Liver (tissue), 8 donors: ENCODE measurements at regions not wholly inside any gene's neighbourhood (a gene's known extent, or its start where the extent isn't known, plus 50 kb on each side); places are given as distances from the start of the nearest gene placed in this dataset.
A peak's percentile ranks its signal among the peaks of the same experiment; 100 is the strongest.

Experiments used
- DNase-seq: peaks from one replicate; pipeline ENCODE4 v3.0.0-alpha.2; 2017; ENCODE audit warnings: low spot score
- H3K27ac ChIP-seq, 2 donors: one replicate each; pipeline ENCODE4 v1.7.0; 2013; ENCODE audit warnings: inconsistent platforms in 2 of 2, low read length in 2 of 2, control low read depth in 1 of 2, low read depth in 1 of 2, mild to moderate bottlenecking in 1 of 2
- H3K27me3 ChIP-seq, 4 donors: one replicate each; pipeline versions ENCODE4 v1.6.1 to v1.7.0; 2013; ENCODE audit warnings: low read length in 3 of 4, inconsistent platforms in 1 of 4, mild to moderate bottlenecking in 1 of 4, moderate library complexity in 1 of 4; ENCODE audit not compliant: control insufficient read depth in 4 of 4, insufficient read depth in 4 of 4
- H3K36me3 ChIP-seq, 4 donors: one replicate each; pipeline versions ENCODE4 v1.6.1 to v1.7.0; 2013; ENCODE audit warnings: low read length in 3 of 4, mild to moderate bottlenecking in 3 of 4, low read depth in 1 of 4, moderate library complexity in 1 of 4; ENCODE audit not compliant: control insufficient read depth in 4 of 4, insufficient read depth in 3 of 4
- H3K4me1 ChIP-seq, 4 donors: one replicate each; pipeline versions ENCODE4 v1.6.1 to v1.7.0; 2013; ENCODE audit warnings: low read length in 3 of 4, mild to moderate bottlenecking in 3 of 4, moderate library complexity in 1 of 4; ENCODE audit not compliant: control insufficient read depth in 4 of 4, insufficient read depth in 4 of 4
- H3K4me3 ChIP-seq, 3 donors: one replicate each; pipeline versions ENCODE4 v1.6.1 to v1.7.0; 2013; ENCODE audit warnings: low read length in 3 of 3, control low read depth in 1 of 3, low read depth in 1 of 3, mild to moderate bottlenecking in 1 of 3
- H3K9ac ChIP-seq, 2 donors: one replicate each; pipeline ENCODE4 v1.7.0; 2013; ENCODE audit warnings: low read length in 2 of 2, mild to moderate bottlenecking in 2 of 2, moderate library complexity in 2 of 2, control low read depth in 1 of 2, low read depth in 1 of 2
- H3K9me3 ChIP-seq, 4 donors: one replicate each; pipeline versions ENCODE4 v1.6.1 to v1.7.0; 2013; ENCODE audit warnings: low read length in 3 of 4; ENCODE audit not compliant: control insufficient read depth in 4 of 4
- EGR1 ChIP-seq, 2 donors: IDR thresholded peaks; 2 replicates each; pipeline ENCODE4 v1.6.1; 2016 to 2018; ENCODE audit warnings: antibody characterized with exemption in 2 of 2, low read depth in 2 of 2
- FOXA1 ChIP-seq: IDR thresholded peaks from 2 replicates; pipeline ENCODE4 v1.6.1; 2016; ENCODE audit warnings: antibody characterized with exemption
- FOXA2 ChIP-seq: IDR thresholded peaks from 2 replicates; pipeline ENCODE4 v1.6.1; 2016; ENCODE audit warnings: antibody characterized with exemption
- GABPA ChIP-seq, 2 donors: IDR thresholded peaks in 1 of 2; conservative IDR thresholded peaks in 1 of 2; 2 replicates each; pipeline ENCODE4 v1.6.1; 2016; ENCODE audit warnings: antibody characterized with exemption in 2 of 2, mild to moderate bottlenecking in 1 of 2, moderate library complexity in 1 of 2
- HNF4A ChIP-seq, 2 donors: conservative IDR thresholded peaks; 2 replicates each; pipeline ENCODE4 v1.6.1; 2016; ENCODE audit warnings: antibody characterized with exemption in 2 of 2, mild to moderate bottlenecking in 2 of 2
- HNF4G ChIP-seq: IDR thresholded peaks from 2 replicates; pipeline ENCODE4 v1.6.1; 2016; ENCODE audit warnings: antibody characterized with exemption
- JUND ChIP-seq, 2 donors: IDR thresholded peaks; 2 replicates each; pipeline ENCODE4 v1.6.1; 2016; ENCODE audit warnings: antibody characterized with exemption in 2 of 2
- MAX ChIP-seq: IDR thresholded peaks from 2 replicates; pipeline ENCODE4 v1.6.1; 2016; ENCODE audit warnings: antibody characterized with exemption
- NR2F2 ChIP-seq: IDR thresholded peaks from 2 replicates; pipeline ENCODE4 v1.6.1; 2016; ENCODE audit warnings: antibody characterized with exemption
- RAD21 ChIP-seq, 2 donors: IDR thresholded peaks; 2 replicates each; pipeline ENCODE4 v1.6.1; 2016; ENCODE audit warnings: antibody characterized with exemption in 2 of 2, mild to moderate bottlenecking in 2 of 2
- RXRA ChIP-seq, 2 donors: IDR thresholded peaks; 2 replicates each; pipeline ENCODE4 v1.6.1; 2017 to 2018; ENCODE audit warnings: antibody characterized with exemption in 2 of 2, mild to moderate bottlenecking in 1 of 2
- SP1 ChIP-seq: IDR thresholded peaks from 2 replicates; pipeline ENCODE4 v1.6.1; 2018; ENCODE audit warnings: antibody characterized with exemption, mild to moderate bottlenecking
- TAF1 ChIP-seq: conservative IDR thresholded peaks from 2 replicates; pipeline ENCODE4 v1.6.1; 2016; ENCODE audit warnings: antibody characterized with exemption, mild to moderate bottlenecking
- YY1 ChIP-seq: IDR thresholded peaks from 2 replicates; pipeline ENCODE4 v1.6.1; 2016; ENCODE audit warnings: antibody characterized with exemption, mild to moderate bottlenecking
- ZBTB33 ChIP-seq: IDR thresholded peaks from 2 replicates; pipeline ENCODE4 v1.6.1; 2016; ENCODE audit warnings: antibody characterized with exemption
- WGBS: extraction: QIAGEN DNeasy Blood & Tissue Kit; methylation state at CpG from one replicate; pipeline ENCODE4 v1.1.7; 2013; 5-methylcytosine and 5-hydroxymethylcytosine counted together
- TF ChIP-seq, protein P1 (sequence below): IDR thresholded peaks from 2 replicates; pipeline ENCODE4 v1.6.1; 2016; ENCODE audit warnings: antibody characterized with exemption
- TF ChIP-seq, protein P2 (sequence below): IDR thresholded peaks from 2 replicates; pipeline ENCODE4 v1.6.1; 2016; ENCODE audit warnings: antibody characterized with exemption, mild to moderate bottlenecking
- TF ChIP-seq, protein P3 (sequence below): fragments of 150-350 bp; IDR thresholded peaks from 2 replicates; pipeline ENCODE4 v1.5.1; 2017; ENCODE audit warnings: improper control_type of control experiment, low read depth, low read length; ENCODE audit not compliant: missing input control
- donor health status: healthy.
- donor health status: healthy.
- donor health status: healthy.
- donor health status: healthy.
- donor health status: healthy.

GRCh38 chr21:20570824-20571232 is 427.4 kb upstream of the NCAM2 start:
- no peaks in the 10 kb centered on the region for H3K4me1 ChIP-seq
- H3K9ac ChIP-seq: no peak overlapping the region
- no peak overlapping the region for H3K4me3 ChIP-seq
- H3K36me3 ChIP-seq: no peaks in the 10 kb centered on the region
- no peak overlapping the region for H3K27ac ChIP-seq
- WGBS: 37% methylated on average over 2 of the region's 2 CpGs
- DNase-seq: no peak
- no peaks in the 10 kb centered on the region for H3K27me3 ChIP-seq
- H3K9me3 ChIP-seq: no peaks in the 10 kb centered on the region
- peak in 1 of 2 donors; percentile 11 for TF ChIP-seq RAD21 (IDR thresholded peaks at IDR 0.05)
- TF ChIP-seq, protein P1, sequence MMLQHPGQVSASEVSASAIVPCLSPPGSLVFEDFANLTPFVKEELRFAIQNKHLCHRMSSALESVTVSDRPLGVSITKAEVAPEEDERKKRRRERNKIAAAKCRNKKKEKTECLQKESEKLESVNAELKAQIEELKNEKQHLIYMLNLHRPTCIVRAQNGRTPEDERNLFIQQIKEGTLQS: no peak

GRCh38 chr21:20572582-20572981 is 425.6 kb upstream of the NCAM2 start:
- Histone ChIP-seq H3K9me3 (no peaks in the 10 kb centered on the region), H3K9ac (no peak overlapping the region), H3K27ac (no peak overlapping the region), H3K36me3 (no peaks in the 10 kb centered on the region), H3K27me3 (no peaks in the 10 kb centered on the region), H3K4me3 (no peak overlapping the region), H3K4me1 (no peaks in the 10 kb centered on the region)
- TF ChIP-seq NR2F2 (no peak), HNF4G (no peak), RXRA (IDR thresholded peaks at IDR 0.05) (no peak), ZBTB33 (no peak), YY1 (no peak), JUND (IDR thresholded peaks at IDR 0.05) (no peak), EGR1 (IDR thresholded peaks at IDR 0.05; ENCODE audit: low read depth in 2 of 2) (no peak), TAF1 (no peak), SP1 (no peak), MAX (no peak), GABPA (IDR thresholded peaks at IDR 0.05 in 1 of 2, conservative IDR thresholded peaks at IDR 0.05 in 1 of 2) (no peak), FOXA1 (no peak), RAD21 (IDR thresholded peaks at IDR 0.05) (no peak), FOXA2 (no peak), HNF4A (conservative IDR thresholded peaks at IDR 0.05) (no peak)
- TF ChIP-seq, protein P2, sequence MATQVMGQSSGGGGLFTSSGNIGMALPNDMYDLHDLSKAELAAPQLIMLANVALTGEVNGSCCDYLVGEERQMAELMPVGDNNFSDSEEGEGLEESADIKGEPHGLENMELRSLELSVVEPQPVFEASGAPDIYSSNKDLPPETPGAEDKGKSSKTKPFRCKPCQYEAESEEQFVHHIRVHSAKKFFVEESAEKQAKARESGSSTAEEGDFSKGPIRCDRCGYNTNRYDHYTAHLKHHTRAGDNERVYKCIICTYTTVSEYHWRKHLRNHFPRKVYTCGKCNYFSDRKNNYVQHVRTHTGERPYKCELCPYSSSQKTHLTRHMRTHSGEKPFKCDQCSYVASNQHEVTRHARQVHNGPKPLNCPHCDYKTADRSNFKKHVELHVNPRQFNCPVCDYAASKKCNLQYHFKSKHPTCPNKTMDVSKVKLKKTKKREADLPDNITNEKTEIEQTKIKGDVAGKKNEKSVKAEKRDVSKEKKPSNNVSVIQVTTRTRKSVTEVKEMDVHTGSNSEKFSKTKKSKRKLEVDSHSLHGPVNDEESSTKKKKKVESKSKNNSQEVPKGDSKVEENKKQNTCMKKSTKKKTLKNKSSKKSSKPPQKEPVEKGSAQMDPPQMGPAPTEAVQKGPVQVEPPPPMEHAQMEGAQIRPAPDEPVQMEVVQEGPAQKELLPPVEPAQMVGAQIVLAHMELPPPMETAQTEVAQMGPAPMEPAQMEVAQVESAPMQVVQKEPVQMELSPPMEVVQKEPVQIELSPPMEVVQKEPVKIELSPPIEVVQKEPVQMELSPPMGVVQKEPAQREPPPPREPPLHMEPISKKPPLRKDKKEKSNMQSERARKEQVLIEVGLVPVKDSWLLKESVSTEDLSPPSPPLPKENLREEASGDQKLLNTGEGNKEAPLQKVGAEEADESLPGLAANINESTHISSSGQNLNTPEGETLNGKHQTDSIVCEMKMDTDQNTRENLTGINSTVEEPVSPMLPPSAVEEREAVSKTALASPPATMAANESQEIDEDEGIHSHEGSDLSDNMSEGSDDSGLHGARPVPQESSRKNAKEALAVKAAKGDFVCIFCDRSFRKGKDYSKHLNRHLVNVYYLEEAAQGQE: no peak
- TF ChIP-seq, protein P1: no peak
- TF ChIP-seq, protein P3, sequence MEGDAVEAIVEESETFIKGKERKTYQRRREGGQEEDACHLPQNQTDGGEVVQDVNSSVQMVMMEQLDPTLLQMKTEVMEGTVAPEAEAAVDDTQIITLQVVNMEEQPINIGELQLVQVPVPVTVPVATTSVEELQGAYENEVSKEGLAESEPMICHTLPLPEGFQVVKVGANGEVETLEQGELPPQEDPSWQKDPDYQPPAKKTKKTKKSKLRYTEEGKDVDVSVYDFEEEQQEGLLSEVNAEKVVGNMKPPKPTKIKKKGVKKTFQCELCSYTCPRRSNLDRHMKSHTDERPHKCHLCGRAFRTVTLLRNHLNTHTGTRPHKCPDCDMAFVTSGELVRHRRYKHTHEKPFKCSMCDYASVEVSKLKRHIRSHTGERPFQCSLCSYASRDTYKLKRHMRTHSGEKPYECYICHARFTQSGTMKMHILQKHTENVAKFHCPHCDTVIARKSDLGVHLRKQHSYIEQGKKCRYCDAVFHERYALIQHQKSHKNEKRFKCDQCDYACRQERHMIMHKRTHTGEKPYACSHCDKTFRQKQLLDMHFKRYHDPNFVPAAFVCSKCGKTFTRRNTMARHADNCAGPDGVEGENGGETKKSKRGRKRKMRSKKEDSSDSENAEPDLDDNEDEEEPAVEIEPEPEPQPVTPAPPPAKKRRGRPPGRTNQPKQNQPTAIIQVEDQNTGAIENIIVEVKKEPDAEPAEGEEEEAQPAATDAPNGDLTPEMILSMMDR: no peak
- WGBS: 67% methylated on average over 4 of the region's 4 CpGs
- DNase-seq: no peak
